ENCODE measurements at regions not wholly inside any gene's neighbourhood (a gene's known extent, or its start where the extent isn't known, plus 50 kb on each side); places are given as distances from the start of the nearest gene placed in this dataset.

DNA sequence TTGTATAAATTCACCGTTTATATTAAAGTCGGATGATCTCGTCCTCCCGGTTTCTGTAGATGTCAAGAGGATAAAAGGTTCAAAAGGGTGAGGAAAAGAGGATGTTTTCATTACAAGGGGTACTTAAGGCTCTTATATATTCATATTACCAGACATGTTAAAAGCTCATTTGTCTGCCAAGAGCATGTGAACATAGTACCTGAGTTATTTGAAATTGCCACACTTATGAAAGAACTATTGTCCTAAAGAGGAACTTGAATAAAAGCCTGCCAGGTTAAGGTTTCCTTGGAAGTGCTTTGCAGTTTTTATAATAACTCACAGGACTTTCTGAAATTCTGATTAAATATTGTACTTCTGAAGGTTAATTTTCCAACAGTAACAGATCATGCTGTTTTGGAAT is 1915.1 kb downstream of the MAT2B start:
- no peak overlapping the region for H3K27ac ChIP-seq (ENCODE audit: low read depth, low read length)
- H3K4me3 ChIP-seq (ENCODE audit: insufficient read depth, low read length, poor library complexity, severe bottlenecking), result no peak overlapping the region
- H2AFZ ChIP-seq (ENCODE audit: low read depth, low read length, severe bottlenecking), result no peak overlapping the region
- H3K9me3 ChIP-seq (ENCODE audit: insufficient read depth, low read length), result no peaks in the 10 kb centered on the region
- no peaks in the 10 kb centered on the region for H3K36me3 ChIP-seq (ENCODE audit: low read length)
- no peak overlapping the region for H3K4me2 ChIP-seq (ENCODE audit: low read depth, low read length, poor library complexity, severe bottlenecking)
- no peaks in the 10 kb centered on the region for H3K27me3 ChIP-seq (ENCODE audit: low read length)
- H3K79me2 ChIP-seq (ENCODE audit: insufficient read depth, low read length), result no peaks in the 10 kb centered on the region
- no peaks in the 10 kb centered on the region for H3K9me2 ChIP-seq (replicated peaks; ENCODE audit: insufficient read depth, low read length)
- H3K9ac ChIP-seq (ENCODE audit: low read length), result no peak overlapping the region
- no peaks in the 10 kb centered on the region for H3F3A ChIP-seq (ENCODE audit: insufficient read depth)
- TF ChIP-seq CTCF (IDR thresholded peaks at IDR 0.05; ENCODE audit: insufficient read depth, low read length, poor library complexity, severe bottlenecking) (no peak), EZH2phosphoT487 (conservative IDR thresholded peaks at IDR 0.05; ENCODE audit: low read length) (no peak)
- H4K20me1 ChIP-seq (ENCODE audit: low read depth, low read length), result no peaks in the 10 kb centered on the region

DNA sequence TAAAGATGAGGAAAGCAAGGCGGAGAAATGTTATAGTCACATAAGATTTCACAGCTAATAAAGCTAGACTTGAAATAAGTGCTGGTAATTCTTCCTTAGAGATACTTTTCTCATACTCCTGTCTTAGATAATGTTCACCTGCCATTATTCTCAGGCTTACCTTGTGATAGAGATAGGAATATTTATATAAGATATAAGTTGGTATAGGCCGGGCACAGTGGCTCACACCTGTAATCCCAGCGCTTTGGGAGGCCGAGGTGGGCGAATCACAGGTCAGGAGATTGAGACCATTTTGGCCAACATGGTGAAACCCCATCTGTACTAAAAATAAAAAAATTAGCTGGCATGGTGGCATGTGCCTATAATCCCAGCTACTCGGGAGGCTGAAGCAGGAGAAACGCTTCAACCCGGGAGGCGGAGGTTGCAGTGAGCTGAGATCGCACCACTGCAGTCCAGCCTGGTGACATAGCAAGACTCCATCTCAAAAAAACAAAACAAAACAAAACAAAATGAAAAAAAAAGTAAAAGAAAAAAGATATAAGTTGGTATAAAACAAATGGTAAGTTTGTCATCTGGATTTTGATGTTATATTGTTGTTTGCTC is 1918.4 kb downstream of the MAT2B start:
- Histone ChIP-seq H3K4me2 (ENCODE audit: low read depth, low read length, poor library complexity, severe bottlenecking) (no peak overlapping the region), H4K20me1 (ENCODE audit: low read depth, low read length) (no peaks in the 10 kb centered on the region), H3K9ac (ENCODE audit: low read length) (no peak overlapping the region), H3K36me3 (ENCODE audit: low read length) (no peaks in the 10 kb centered on the region), H3K27me3 (ENCODE audit: low read length) (no peaks in the 10 kb centered on the region), H2AFZ (ENCODE audit: low read depth, low read length, severe bottlenecking) (no peak overlapping the region), H3K79me2 (ENCODE audit: insufficient read depth, low read length) (no peaks in the 10 kb centered on the region), H3K4me3 (ENCODE audit: insufficient read depth, low read length, poor library complexity, severe bottlenecking) (no peak overlapping the region), H3K9me2 (replicated peaks; ENCODE audit: insufficient read depth, low read length) (no peaks in the 10 kb centered on the region), H3K27ac (ENCODE audit: low read depth, low read length) (no peak overlapping the region), H3K9me3 (ENCODE audit: insufficient read depth, low read length) (no peaks in the 10 kb centered on the region), H3F3A (ENCODE audit: insufficient read depth) (no peaks in the 10 kb centered on the region)
- TF ChIP-seq CTCF (IDR thresholded peaks at IDR 0.05; ENCODE audit: insufficient read depth, low read length, poor library complexity, severe bottlenecking), result no peak
- no peak for TF ChIP-seq EZH2phosphoT487 (conservative IDR thresholded peaks at IDR 0.05; ENCODE audit: low read length)

DNA sequence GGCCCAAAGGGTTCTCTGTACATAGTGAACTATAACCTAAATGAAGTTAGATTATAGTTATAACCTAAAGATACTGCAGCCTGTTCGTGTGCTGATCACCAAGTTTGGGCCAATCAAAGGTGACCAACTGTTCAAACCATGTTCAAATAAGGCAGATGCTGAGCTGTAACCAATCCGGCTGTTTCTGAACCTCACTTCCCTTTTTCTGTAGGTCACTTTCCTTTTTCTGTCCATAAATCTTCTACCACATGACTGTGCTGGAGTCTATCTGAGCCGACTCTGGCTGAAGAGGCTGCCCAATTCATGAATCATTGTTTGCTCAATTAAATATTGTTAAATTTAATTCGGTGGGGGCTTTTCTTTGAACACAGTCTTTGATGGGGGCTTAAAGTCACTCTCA is 1920.2 kb downstream of the MAT2B start:
- Histone ChIP-seq H3K4me3 (ENCODE audit: insufficient read depth, low read length, poor library complexity, severe bottlenecking) (no peak overlapping the region), H3K9me2 (replicated peaks; ENCODE audit: insufficient read depth, low read length) (no peaks in the 10 kb centered on the region; the same call in 1 of the 2 replicates), H3F3A (ENCODE audit: insufficient read depth) (no peaks in the 10 kb centered on the region), H3K36me3 (ENCODE audit: low read length) (no peaks in the 10 kb centered on the region), H3K4me2 (ENCODE audit: low read depth, low read length, poor library complexity, severe bottlenecking) (no peak overlapping the region), H3K79me2 (ENCODE audit: insufficient read depth, low read length) (no peaks in the 10 kb centered on the region), H4K20me1 (ENCODE audit: low read depth, low read length) (no peaks in the 10 kb centered on the region), H3K9ac (ENCODE audit: low read length) (no peak overlapping the region), H3K27ac (ENCODE audit: low read depth, low read length) (no peak overlapping the region), H3K9me3 (ENCODE audit: insufficient read depth, low read length) (no peaks in the 10 kb centered on the region), H3K27me3 (ENCODE audit: low read length) (no peaks in the 10 kb centered on the region), H2AFZ (ENCODE audit: low read depth, low read length, severe bottlenecking) (no peak overlapping the region)
- TF ChIP-seq EZH2phosphoT487 (conservative IDR thresholded peaks at IDR 0.05; ENCODE audit: low read length), result no peak
- no peak for TF ChIP-seq CTCF (IDR thresholded peaks at IDR 0.05; ENCODE audit: insufficient read depth, low read length, poor library complexity, severe bottlenecking)

Data from SU-DHL-6 (cell line).